ENCODE measurements at regions not wholly inside any gene's neighbourhood (a gene's known extent, or its start where the extent isn't known, plus 50 kb on each side); places are given as distances from the start of the nearest gene placed in this dataset.

DNA sequence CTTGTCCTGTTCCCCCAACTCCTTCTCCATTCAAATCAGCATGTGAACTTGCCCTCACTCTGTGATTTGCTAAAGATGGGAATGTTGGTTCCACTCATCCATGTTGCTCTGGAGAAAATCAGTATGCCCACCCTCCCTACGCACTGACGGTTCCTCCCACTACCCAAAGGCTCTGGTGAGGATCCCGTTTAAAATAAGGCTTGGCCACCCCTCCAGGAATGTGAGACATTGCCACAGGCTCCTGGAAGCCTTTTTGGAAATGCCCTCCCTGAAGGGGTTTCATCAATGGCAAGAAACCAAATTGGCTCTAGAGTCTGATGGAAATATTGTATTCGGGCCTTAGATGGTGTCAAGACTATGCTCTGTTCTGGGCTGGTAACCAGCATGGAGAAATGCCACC is 187.3 kb downstream of the USP12 start:
- TF ChIP-seq, protein P1, sequence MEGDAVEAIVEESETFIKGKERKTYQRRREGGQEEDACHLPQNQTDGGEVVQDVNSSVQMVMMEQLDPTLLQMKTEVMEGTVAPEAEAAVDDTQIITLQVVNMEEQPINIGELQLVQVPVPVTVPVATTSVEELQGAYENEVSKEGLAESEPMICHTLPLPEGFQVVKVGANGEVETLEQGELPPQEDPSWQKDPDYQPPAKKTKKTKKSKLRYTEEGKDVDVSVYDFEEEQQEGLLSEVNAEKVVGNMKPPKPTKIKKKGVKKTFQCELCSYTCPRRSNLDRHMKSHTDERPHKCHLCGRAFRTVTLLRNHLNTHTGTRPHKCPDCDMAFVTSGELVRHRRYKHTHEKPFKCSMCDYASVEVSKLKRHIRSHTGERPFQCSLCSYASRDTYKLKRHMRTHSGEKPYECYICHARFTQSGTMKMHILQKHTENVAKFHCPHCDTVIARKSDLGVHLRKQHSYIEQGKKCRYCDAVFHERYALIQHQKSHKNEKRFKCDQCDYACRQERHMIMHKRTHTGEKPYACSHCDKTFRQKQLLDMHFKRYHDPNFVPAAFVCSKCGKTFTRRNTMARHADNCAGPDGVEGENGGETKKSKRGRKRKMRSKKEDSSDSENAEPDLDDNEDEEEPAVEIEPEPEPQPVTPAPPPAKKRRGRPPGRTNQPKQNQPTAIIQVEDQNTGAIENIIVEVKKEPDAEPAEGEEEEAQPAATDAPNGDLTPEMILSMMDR (conservative IDR thresholded peaks at IDR 0.05), result no peak
- TF ChIP-seq ZFX (IDR thresholded peaks at IDR 0.05), result no peak
